IPS-18a (cell line): ENCODE measurements at regions not wholly inside any gene's neighbourhood (a gene's known extent, or its start where the extent isn't known, plus 50 kb on each side); places are given as distances from the start of the nearest gene placed in this dataset.

Source experiments
- H3K27ac ChIP-seq: one replicate; pipeline ENCODE4 v1.5.1; 2013; ENCODE audit warnings: low read length
- H3K27me3 ChIP-seq: one replicate; pipeline ENCODE4 v1.6.1; 2013; ENCODE audit warnings: mild to moderate bottlenecking, low read length; ENCODE audit not compliant: control insufficient read depth, insufficient read depth
- H3K36me3 ChIP-seq: one replicate; pipeline ENCODE4 v1.6.1; 2013; ENCODE audit warnings: low read depth, low read length; ENCODE audit not compliant: control insufficient read depth
- H3K4me1 ChIP-seq: one replicate; pipeline ENCODE4 v1.6.1; 2013; ENCODE audit warnings: low read depth, low read length; ENCODE audit not compliant: control insufficient read depth
- H3K4me3 ChIP-seq: one replicate; pipeline ENCODE4 v1.5.1; 2013; ENCODE audit warnings: low read length
- H3K9ac ChIP-seq: one replicate; pipeline ENCODE4 v1.6.1; 2013; ENCODE audit warnings: mild to moderate bottlenecking, low read length, moderate library complexity
- H3K9me3 ChIP-seq: one replicate; pipeline ENCODE4 v1.6.1; 2013; ENCODE audit warnings: low read depth, low read length; ENCODE audit not compliant: control insufficient read depth

DNA sequence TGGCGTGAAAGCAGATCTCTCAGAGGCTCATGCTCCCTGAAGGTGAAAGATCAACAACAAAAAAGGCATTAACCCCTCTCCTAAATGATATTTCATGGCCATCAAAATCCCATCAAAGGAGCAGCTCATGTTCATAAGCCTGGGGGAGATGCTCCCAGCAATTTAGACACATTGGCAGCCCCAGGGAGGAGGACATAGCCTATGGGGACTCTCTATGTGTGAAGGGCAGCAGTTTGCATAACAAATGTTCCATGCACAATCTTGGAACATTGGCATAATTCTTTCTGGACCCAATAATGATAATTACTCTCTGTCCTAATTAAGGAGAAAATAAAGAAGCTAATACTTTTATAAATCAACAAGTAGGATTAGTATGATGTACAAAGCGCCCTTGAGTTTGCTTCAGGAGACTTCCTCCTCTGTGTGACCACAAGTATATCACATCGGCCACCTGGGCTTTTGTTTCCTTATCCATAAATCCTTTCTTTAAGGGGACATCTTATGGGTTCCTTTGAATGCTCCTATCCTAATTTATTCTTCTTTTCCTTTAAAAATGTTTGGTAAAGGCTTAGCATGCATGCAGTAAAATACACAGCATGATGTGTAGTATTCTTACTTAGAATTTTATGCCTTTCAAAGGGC lies 161.9 kb upstream of the PLEKHG7 start:
- no peak overlapping the region for H3K4me3 ChIP-seq
- no peaks in the 10 kb centered on the region for H3K36me3 ChIP-seq
- H3K27ac ChIP-seq, result no peak overlapping the region
- H3K4me1 ChIP-seq, result peaks cover 15% of the 10 kb centered on the region
- no peaks in the 10 kb centered on the region for H3K27me3 ChIP-seq
- H3K9ac ChIP-seq, result no peak overlapping the region
- H3K9me3 ChIP-seq, result no peaks in the 10 kb centered on the region

DNA sequence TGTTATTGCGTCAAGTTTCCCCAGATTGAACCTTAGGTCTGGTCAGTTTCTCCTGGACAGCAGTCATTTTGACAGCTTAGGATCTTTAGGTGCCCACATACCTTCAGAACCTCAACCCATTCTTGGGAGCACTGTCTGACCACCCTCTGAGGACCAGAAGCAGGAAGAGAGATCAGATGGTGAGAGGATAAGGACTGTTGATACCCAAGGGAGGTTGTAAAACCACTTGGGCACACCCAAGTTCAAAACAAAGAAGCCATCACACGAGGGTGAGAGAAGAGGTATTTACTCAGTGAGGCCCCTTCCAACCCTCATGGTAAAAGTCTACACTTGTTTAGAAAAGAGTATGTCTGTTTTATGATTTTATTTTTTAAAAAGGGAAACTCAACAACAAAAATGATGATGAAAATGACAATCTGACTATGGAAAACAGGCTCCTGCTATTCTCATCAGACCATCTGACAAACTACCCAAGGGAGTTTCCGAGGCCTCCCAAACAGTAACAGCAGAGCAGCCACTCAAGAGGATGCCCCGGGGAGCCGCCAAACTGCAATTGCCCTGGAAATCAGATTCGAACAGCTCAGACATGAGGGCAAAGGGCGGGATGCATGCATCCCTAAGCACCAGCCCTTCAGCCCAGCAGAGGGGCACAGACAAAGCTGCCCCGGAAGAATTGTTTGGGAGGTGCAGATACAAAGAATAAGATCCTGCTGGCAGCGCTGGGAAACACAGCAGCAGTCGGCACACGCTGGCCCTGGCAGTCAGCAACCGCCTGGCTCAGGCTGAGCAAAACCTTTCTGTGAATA lies 162.6 kb upstream of the PLEKHG7 start:
- Histone ChIP-seq H3K4me1 (peaks cover 15% of the 10 kb centered on the region), H3K9ac (no peak overlapping the region)

DNA sequence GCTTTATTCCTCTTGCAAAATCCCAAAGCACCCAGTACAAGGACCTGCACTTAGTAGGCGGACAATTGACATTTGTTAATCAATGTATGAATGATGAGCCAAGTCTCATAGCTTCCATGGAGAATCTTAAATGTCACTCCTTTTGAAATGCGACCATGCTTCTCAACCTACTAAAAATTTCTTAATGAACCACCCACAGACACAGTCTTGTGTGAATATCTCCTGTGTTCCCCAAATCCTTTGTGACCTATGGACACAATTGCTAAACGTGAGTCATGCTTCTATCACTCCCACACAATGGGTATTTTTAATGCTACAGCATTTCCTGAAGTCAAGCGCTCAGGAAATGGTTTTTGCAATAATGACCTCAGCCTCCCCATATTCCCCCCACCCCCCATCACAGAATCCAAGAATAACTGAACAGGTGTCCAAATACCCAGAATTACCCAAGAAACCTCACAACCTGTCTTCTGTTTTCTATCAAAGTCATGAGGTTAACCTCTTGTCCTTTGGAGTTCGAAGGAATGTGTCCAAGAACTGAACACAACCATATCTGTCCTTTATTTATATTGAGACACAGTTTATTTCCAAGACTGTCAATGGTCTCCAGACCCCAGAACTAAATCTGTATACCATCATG lies 163.6 kb upstream of the PLEKHG7 start:
- Histone ChIP-seq H3K27ac (no peak overlapping the region), H3K4me1 (peaks cover 15% of the 10 kb centered on the region), H3K9me3 (no peaks in the 10 kb centered on the region), H3K36me3 (no peaks in the 10 kb centered on the region), H3K4me3 (no peak overlapping the region), H3K9ac (no peak overlapping the region), H3K27me3 (no peaks in the 10 kb centered on the region)

More for the DNA sequence above, 162.6 kb upstream of the PLEKHG7 start:
- Histone ChIP-seq H3K27me3 (no peaks in the 10 kb centered on the region), H3K9me3 (no peaks in the 10 kb centered on the region), H3K4me3 (no peak overlapping the region), H3K36me3 (no peaks in the 10 kb centered on the region), H3K27ac (no peak overlapping the region)

DNA sequence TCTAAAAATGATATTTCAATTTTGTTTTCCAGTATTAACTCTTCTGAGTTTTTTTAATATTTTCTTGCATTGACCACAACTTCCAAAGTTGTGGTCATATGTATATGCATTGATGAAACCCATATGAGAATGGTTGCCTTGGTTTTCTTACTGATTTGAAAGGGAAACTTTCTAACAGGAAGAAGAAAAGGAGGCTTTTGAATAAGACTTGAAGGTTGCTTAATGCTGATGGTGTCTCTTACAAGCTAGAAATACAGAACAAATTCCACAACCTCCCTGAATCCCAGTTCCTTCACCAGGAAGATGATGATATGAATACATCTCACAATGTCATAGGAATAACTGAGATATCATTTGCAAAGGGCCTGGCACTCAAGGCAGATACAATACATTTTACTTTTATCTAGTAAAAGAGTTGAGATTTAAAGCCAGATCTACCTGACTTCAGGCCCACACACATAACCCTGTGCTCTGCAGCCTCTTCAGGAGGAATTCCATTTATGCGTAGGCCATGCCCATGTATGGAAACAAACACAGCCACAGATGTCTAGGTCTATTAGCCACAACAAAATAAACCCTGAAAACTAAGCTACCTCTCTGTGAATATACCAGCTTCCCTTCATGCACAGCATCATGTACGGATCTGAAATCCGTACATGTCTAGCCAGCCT lies 165.4 kb upstream of the PLEKHG7 start:
- Histone ChIP-seq H3K4me3 (no peak overlapping the region), H3K9ac (no peak overlapping the region), H3K27ac (no peak overlapping the region), H3K9me3 (no peaks in the 10 kb centered on the region), H3K4me1 (peaks cover 15% of the 10 kb centered on the region), H3K36me3 (no peaks in the 10 kb centered on the region), H3K27me3 (no peaks in the 10 kb centered on the region)

DNA sequence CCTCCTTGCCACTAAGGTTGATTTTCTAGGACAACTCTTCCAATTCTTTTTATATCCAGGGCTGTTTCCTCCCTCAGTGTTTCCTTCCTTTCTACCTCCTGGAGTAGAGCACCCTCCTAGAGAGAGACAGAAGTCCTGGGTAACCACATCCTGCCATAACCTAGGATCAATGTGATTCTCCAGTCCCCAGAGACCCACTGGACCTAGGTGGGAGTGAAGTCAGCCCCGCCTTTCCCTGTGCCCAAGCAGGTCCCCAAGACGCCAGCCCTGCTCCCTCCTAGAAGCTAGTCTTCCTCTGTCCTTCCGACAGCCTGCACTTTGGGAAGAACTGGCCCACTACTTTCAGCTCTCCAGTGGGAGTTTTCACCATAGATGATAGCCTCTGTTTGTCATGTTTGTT lies 166.8 kb upstream of the PLEKHG7 start:
- Histone ChIP-seq H3K36me3 (no peaks in the 10 kb centered on the region), H3K9ac (no peak overlapping the region), H3K4me1 (peaks cover 15% of the 10 kb centered on the region), H3K27me3 (no peaks in the 10 kb centered on the region), H3K4me3 (no peak overlapping the region), H3K9me3 (no peaks in the 10 kb centered on the region), H3K27ac (no peak overlapping the region)

DNA sequence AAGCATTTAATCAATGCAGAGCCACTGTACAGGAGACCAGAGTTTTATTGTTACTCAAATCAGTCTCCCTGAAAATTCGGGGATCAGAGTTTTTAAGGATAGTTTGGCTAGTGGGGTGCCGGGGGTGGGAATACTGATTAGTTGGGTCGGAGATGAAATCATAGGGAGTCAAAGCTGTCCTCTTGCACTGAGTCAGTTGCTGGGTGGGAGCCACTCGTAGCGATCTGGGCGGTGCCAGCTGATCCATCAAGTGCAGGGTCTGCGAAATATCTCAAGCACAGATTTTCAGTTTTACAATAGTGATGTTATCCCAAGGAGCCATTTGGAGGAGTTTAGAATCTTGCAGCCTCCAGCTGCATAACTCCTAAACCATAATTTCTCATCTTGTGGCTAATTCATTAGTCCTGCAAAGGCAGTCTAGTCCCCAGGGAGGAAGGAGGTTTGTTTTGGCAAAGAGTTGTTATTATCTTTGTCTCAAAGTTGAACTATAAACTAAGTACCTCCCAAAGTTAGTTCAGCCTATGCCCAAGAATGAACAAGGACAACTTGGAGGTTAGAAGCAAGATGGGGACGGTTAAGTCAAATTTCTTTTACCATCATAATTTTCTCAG lies 169.4 kb upstream of the PLEKHG7 start:
- Histone ChIP-seq H3K4me3 (no peak overlapping the region), H3K9me3 (no peaks in the 10 kb centered on the region), H3K27ac (no peak overlapping the region), H3K27me3 (no peaks in the 10 kb centered on the region), H3K36me3 (no peaks in the 10 kb centered on the region), H3K4me1 (peaks cover 6% of the 10 kb centered on the region), H3K9ac (no peak overlapping the region)

DNA sequence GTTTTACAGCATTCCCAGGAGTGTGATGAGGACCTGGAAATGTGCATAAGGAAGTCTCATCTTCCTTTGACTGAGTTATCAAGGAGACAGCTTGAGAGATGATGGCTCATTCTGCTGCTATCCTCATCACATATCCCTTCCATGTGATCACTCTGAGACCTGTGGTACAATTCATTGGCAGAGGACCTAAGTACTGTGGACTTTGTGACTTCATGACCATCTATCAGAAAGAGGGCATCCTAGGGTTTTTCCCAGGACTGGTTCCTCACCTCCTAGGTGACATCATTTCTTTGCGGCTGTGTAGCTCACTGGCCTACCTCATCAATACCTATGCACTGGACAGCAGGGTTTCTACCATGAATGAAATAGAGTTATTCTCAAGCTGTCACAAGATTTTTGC lies 172.1 kb upstream of the PLEKHG7 start:
- H3K27ac ChIP-seq, result no peak overlapping the region
- no peak overlapping the region for H3K9ac ChIP-seq
- H3K9me3 ChIP-seq, result no peaks in the 10 kb centered on the region
- H3K4me1 ChIP-seq, result no peaks in the 10 kb centered on the region
- no peak overlapping the region for H3K4me3 ChIP-seq
- no peaks in the 10 kb centered on the region for H3K36me3 ChIP-seq
- H3K27me3 ChIP-seq, result no peaks in the 10 kb centered on the region

DNA sequence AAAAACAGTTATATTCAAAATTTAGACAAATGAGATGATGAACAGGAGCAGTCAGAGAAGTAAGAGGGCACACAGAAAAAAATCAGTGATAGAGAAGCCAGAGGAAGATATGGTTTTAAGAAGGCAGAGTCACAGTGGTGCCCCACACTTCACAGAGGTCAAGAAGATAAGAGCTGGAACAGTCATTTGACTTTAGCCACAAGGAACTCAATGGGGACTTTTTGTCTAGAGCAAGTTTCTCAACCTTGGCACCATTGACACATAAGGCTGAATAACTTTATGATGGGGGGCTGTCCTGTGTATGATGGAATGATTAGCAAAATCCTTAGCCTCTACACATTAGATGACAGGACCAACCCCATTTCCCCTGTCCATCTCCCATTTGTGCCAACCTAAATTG lies 172.8 kb upstream of the PLEKHG7 start:
- Histone ChIP-seq H3K27me3 (no peaks in the 10 kb centered on the region), H3K9me3 (no peaks in the 10 kb centered on the region), H3K36me3 (no peaks in the 10 kb centered on the region), H3K9ac (no peak overlapping the region), H3K4me3 (no peak overlapping the region), H3K4me1 (no peaks in the 10 kb centered on the region), H3K27ac (no peak overlapping the region)

DNA sequence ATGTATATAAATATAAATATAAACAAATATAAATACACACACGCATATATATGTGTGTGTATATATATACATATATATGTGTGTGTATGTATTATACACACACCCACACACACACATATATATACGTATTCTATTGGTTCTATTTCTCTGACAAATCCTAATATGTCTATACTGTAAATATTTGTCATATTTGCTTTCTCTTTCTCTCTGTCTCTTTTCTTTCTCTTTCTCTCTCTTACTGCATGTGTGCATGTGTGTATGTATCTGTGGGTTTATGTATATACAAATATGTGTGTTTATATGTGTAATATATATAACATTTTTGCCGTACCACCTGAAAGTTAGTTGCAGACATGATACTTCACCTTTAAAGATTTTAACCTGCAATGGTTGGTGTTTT lies 174.2 kb upstream of the PLEKHG7 start:
- Histone ChIP-seq H3K9ac (no peak overlapping the region), H3K27ac (no peak overlapping the region), H3K4me1 (no peaks in the 10 kb centered on the region), H3K27me3 (no peaks in the 10 kb centered on the region), H3K4me3 (no peak overlapping the region), H3K36me3 (no peaks in the 10 kb centered on the region), H3K9me3 (no peaks in the 10 kb centered on the region)

DNA sequence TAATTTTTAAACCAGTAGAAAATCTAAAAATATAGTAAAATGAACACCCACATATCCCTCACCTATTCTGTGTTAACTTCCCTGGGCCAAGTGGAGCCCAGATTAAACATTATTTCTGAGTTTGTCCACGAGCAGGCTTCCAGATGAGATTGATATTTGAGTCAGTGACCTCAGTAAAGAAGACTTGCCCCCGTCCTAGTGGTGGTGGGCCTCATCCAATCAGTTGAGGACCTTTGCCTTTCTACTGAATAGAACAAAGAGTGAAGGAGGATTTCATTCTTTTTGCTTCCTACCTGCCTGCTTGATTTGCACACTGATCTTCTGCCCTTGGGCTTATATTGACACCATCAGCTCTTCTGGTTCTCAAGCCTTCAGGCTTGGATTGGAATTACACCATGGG lies 174.7 kb upstream of the PLEKHG7 start:
- Histone ChIP-seq H3K9me3 (no peaks in the 10 kb centered on the region), H3K4me1 (no peaks in the 10 kb centered on the region), H3K9ac (no peak overlapping the region), H3K27me3 (no peaks in the 10 kb centered on the region), H3K4me3 (no peak overlapping the region), H3K36me3 (no peaks in the 10 kb centered on the region), H3K27ac (no peak overlapping the region)

DNA sequence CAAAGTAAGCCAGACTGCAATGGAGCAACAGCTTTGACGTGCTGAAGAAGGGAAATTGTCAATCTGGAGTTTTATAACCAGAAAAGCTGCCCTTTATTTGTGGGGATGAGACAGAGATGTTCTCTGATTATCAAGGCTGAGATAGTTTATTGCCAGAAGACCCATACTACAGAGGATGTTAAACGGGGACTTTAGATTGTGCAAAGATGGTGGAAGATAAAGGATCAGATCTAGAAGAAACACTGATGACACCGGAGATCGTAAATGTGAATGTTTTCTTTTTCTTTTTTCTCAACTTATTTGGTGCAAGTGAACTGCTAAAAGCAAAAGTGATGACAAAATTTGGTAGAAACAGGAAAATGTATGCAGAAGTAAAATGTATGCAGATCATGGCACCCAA lies 178.3 kb upstream of the PLEKHG7 start:
- no peaks in the 10 kb centered on the region for H3K4me1 ChIP-seq
- H3K9me3 ChIP-seq, result no peaks in the 10 kb centered on the region
- no peak overlapping the region for H3K4me3 ChIP-seq

More for the DNA sequence above, 178.3 kb upstream of the PLEKHG7 start:
- no peak overlapping the region for H3K9ac ChIP-seq
- no peak overlapping the region for H3K27ac ChIP-seq
- H3K27me3 ChIP-seq, result no peaks in the 10 kb centered on the region
- no peaks in the 10 kb centered on the region for H3K36me3 ChIP-seq
